Mammary epithelial cell (primary cell): ENCODE measurements at regions not wholly inside any gene's neighbourhood (a gene's known extent, or its start where the extent isn't known, plus 50 kb on each side); places are given as distances from the start of the nearest gene placed in this dataset.

Experiments used
- CTCF ChIP-seq, 2 donors: IDR thresholded peaks in 1 of 2; conservative IDR thresholded peaks in 1 of 2; 2 replicates each; pipeline ENCODE4 v1.5.1; 2011 to 2012; ENCODE audit warnings: inconsistent platforms in 2 of 2, low read length in 2 of 2, mild to moderate bottlenecking in 2 of 2, control low read depth in 1 of 2, low read depth in 1 of 2; ENCODE audit not compliant: insufficient read depth in 1 of 2; ENCODE audit errors: extremely low read depth in 1 of 2
- EZH2 ChIP-seq: IDR thresholded peaks from 2 replicates; pipeline ENCODE4 v1.6.1; 2012; ENCODE audit warnings: low read length, inconsistent platforms, borderline replicate concordance

- TF ChIP-seq CTCF (conservative IDR thresholded peaks at IDR 0.05 in 1 of 2, IDR thresholded peaks at IDR 0.05 in 1 of 2; ENCODE audit: extremely low read depth in 1 of 2, insufficient read depth in 1 of 2, low read depth in 1 of 2, low read length in 2 of 2): no peak
- no peak for TF ChIP-seq EZH2
These were observed 96.8 kb upstream of the IFNG-AS1 start for GRCh38 chr12:67892259-67893021.
